ENCODE measurements at regions not wholly inside any gene's neighbourhood (a gene's known extent, or its start where the extent isn't known, plus 50 kb on each side); places are given as distances from the start of the nearest gene placed in this dataset.

DNA sequence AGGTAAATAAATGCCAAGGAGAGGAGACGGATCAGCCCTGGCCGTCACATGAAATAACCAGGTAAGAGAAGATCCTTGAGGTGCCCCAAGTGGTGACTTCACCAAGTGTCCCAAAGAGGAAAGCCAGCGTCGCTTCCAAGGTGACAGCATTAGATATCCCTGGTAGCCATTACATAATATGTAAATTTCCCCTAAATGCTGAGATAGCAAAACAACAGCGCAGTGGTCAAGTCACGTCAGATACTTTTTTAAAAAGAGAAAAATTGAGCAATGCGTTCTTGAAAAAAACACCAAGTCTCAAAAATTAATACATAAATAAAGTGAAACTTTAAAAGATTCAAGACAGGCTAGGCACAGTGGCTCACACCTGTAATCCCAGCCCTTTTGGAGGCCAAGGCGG, 100.2 kb downstream of the HTR5A start:
- WGBS, 2 donors = 77 to 89% methylated on average over 8 of the region's 8 CpGs
- no peak overlapping the region for H3K4me3 ChIP-seq

DNA sequence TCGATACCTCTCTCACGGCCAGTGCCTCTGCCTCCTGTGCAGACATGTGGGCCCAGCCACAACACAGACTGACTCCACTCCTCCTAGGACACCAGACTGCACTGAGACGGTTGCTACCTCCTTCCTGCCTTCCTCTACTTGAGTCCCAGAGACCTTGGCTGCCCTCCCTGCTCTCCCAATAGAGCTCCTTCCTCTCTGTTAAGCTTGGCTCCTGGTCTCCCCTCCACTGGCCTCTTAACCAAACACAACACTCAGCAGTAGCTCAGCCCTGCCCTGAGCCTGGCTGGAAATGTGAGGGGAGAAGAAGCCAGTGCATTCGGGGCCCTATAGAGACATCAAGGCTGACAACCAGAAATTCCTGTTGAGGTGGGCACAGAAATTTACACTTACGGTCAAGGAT, 102.0 kb downstream of the HTR5A start:
- intact Hi-C loops (cut with DNase I) = no loop called here
- H3K4me1 ChIP-seq = no peaks in the 10 kb centered on the region
- no peak overlapping the region for H3K27ac ChIP-seq
- H3K9me3 ChIP-seq = no peaks in the 10 kb centered on the region
- H3K4me3 ChIP-seq = no peak overlapping the region
- no peak for TF ChIP-seq POLR2A (IDR thresholded peaks at IDR 0.05)
- no peak for TF ChIP-seq CTCF (IDR thresholded peaks at IDR 0.05)
- ATAC-seq (no peak), DNase-seq (no peak)
- H3K36me3 ChIP-seq (replicated peaks in 1 of 2; ENCODE audit: insufficient read depth in 1 of 2, low read depth in 2 of 2) = no peaks in the 10 kb centered on the region
- H3K27me3 ChIP-seq = no peaks in the 10 kb centered on the region
- 70% methylated on average over 5 of the region's 5 CpGs for WGBS, 2 donors

More for the DNA sequence above, 100.2 kb downstream of the HTR5A start:
- H3K27me3 ChIP-seq = no peaks in the 10 kb centered on the region
- no peaks in the 10 kb centered on the region for H3K4me1 ChIP-seq
- H3K27ac ChIP-seq = no peak overlapping the region
- ATAC-seq (no peak), DNase-seq (no peak)
- H3K9me3 ChIP-seq = no peaks in the 10 kb centered on the region
- no peaks in the 10 kb centered on the region for H3K36me3 ChIP-seq (replicated peaks in 1 of 2; ENCODE audit: insufficient read depth in 1 of 2, low read depth in 2 of 2)
- TF ChIP-seq POLR2A (IDR thresholded peaks at IDR 0.05) (no peak), CTCF (IDR thresholded peaks at IDR 0.05) (no peak)
- intact Hi-C loops (cut with DNase I) = no loop called here

DNA sequence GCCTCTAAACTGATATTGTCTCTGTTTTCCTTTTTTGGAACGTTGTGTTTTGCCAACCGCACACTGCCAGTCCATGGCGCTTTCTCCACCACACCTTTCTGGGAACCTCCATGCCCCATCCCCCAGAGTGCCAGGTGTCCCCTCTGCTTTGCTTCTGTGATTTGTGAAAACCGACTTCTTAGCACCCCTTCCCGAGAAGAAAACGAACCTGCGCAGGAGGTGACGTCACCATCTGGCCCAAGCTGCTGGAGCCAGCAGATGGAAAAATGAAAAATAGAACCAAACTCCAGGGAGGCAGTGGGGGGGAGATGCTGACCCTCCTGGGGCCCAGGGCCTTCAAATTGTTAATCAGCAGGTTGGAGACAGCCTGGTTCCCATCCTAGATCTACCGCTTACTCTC, 103.8 kb downstream of the HTR5A start:
- H3K4me3 ChIP-seq = no peak overlapping the region
- no peaks in the 10 kb centered on the region for H3K27me3 ChIP-seq
- no peak overlapping the region for H3K27ac ChIP-seq
- no peak for ATAC-seq
- TF ChIP-seq POLR2A (IDR thresholded peaks at IDR 0.05) (no peak), CTCF (IDR thresholded peaks at IDR 0.05) (no peak)
- intact Hi-C loops (cut with DNase I) = no loop called here
- H3K9me3 ChIP-seq = no peaks in the 10 kb centered on the region
- no peak for DNase-seq
- H3K36me3 ChIP-seq (replicated peaks in 1 of 2; ENCODE audit: insufficient read depth in 1 of 2, low read depth in 2 of 2) = no peaks in the 10 kb centered on the region
- WGBS, 2 donors = 71 to 81% methylated on average over 8 to 9 of the region's 9 CpGs
- H3K4me1 ChIP-seq = no peaks in the 10 kb centered on the region

GRCh38 chr7:155178096-155178495, 108.0 kb downstream of the HTR5A start:
- intact Hi-C loops (cut with DNase I) = no loop called here

More at GRCh38 chr7:155178096-155178495, 108.0 kb downstream of the HTR5A start:
- Histone ChIP-seq H3K27ac (no peak overlapping the region), H3K4me3 (no peak overlapping the region), H3K4me1 (no peaks in the 10 kb centered on the region), H3K36me3 (replicated peaks in 1 of 2; ENCODE audit: insufficient read depth in 1 of 2, low read depth in 2 of 2) (no peaks in the 10 kb centered on the region), H3K9me3 (no peaks in the 10 kb centered on the region), H3K27me3 (no peaks in the 10 kb centered on the region)
- no peak for TF ChIP-seq POLR2A (IDR thresholded peaks at IDR 0.05)
- no peak for TF ChIP-seq CTCF (IDR thresholded peaks at IDR 0.05)
- ATAC-seq = no peak
- no peak for DNase-seq
- 93 to 96% methylated on average over 2 of the region's 2 CpGs for WGBS, 2 donors

All from body of pancreas (tissue), 4 donors.